ENCODE measurements at regions not wholly inside any gene's neighbourhood (a gene's known extent, or its start where the extent isn't known, plus 50 kb on each side); places are given as distances from the start of the nearest gene placed in this dataset.

GRCh38 chr2:120936476-120937334 lies 201.0 kb downstream of the GLI2 start:
- DNase-seq (ENCODE audit: low read depth) = no peak

GRCh38 chr2:120937686-120938044 lies 202.0 kb downstream of the GLI2 start:
- DNase-seq (ENCODE audit: low read depth) = no peak

GRCh38 chr2:120938045-120938771 lies 202.5 kb downstream of the GLI2 start:
- no peak for DNase-seq (ENCODE audit: low read depth)

- DNase-seq (ENCODE audit: low read depth) = no peak
Observed at GRCh38 chr2:120939595-120940318, 204.1 kb downstream of the GLI2 start.

- DNase-seq (ENCODE audit: low read depth) = no peak
Observed at GRCh38 chr2:120940319-120940696, 204.6 kb downstream of the GLI2 start.

- no peak for DNase-seq (ENCODE audit: low read depth)
Observed at GRCh38 chr2:120940726-120941256, 205.1 kb downstream of the GLI2 start.

GRCh38 chr2:120941571-120942120 lies 206.0 kb downstream of the GLI2 start:
- no peak for DNase-seq (ENCODE audit: low read depth)

- DNase-seq (ENCODE audit: low read depth) = no peak
Observed at GRCh38 chr2:120942658-120943057, 207.0 kb downstream of the GLI2 start.

GRCh38 chr2:120943403-120944034 lies 207.9 kb downstream of the GLI2 start:
- DNase-seq (ENCODE audit: low read depth) = no peak

GRCh38 chr2:120944575-120944974 lies 208.9 kb downstream of the GLI2 start:
- DNase-seq (ENCODE audit: low read depth) = no peak

GRCh38 chr2:120945091-120945490 lies 209.4 kb downstream of the GLI2 start:
- no peak for DNase-seq (ENCODE audit: low read depth)

GRCh38 chr2:120945832-120946499 lies 210.3 kb downstream of the GLI2 start:
- no peak for DNase-seq (ENCODE audit: low read depth)

- no peak for DNase-seq (ENCODE audit: low read depth)
Observed at GRCh38 chr2:120947327-120947726, 211.7 kb downstream of the GLI2 start.

- no peak for DNase-seq (ENCODE audit: low read depth)
Observed at GRCh38 chr2:120947982-120948661, 212.5 kb downstream of the GLI2 start.

GRCh38 chr2:120948662-120949011 lies 213.0 kb downstream of the GLI2 start:
- DNase-seq (ENCODE audit: low read depth) = no peak

- no peak for DNase-seq (ENCODE audit: low read depth)
Observed at GRCh38 chr2:120949027-120949956, 213.6 kb downstream of the GLI2 start.

GRCh38 chr2:120949957-120950590 lies 214.4 kb downstream of the GLI2 start:
- no peak for DNase-seq (ENCODE audit: low read depth)

GRCh38 chr2:120951693-120952092 lies 216.0 kb downstream of the GLI2 start:
- DNase-seq (ENCODE audit: low read depth) = no peak

- no peak for DNase-seq (ENCODE audit: low read depth)
Observed at GRCh38 chr2:120952318-120952717, 216.7 kb downstream of the GLI2 start.

Measured in stimulated activated CD8-positive, alpha-beta memory T cell treated with anti-CD3 and anti-CD28 coated beads, Interleukin-12 subunit alpha, Interleukin-12 subunit beta, amount 100 ng/mL, for 1 hour (primary cell).